ENCODE measurements at regions not wholly inside any gene's neighbourhood (a gene's known extent, or its start where the extent isn't known, plus 50 kb on each side); places are given as distances from the start of the nearest gene placed in this dataset.

DNA sequence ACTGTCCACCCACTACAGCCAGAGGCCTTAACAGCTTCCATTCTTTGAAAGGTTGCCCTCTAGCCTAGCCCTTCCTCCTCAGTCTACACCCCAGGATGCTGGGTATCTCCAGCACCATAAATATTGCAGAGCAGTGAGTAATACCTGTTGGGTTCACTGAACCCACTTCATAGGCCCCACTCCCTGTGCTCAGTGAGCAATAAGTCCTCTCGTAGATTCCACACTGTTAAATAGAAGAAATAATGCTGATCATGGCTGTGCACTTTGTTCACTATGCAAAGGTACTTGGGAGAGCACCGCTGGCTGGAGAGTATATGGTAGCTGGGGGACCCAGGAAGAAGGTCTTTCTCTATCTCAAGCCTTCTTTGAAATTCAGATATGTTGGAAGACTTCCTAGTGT, 87.3 kb downstream of the RSPH3 start:
- H3K9me1 ChIP-seq (ENCODE audit: control insufficient read depth, extremely low read depth, insufficient read depth, low read length) = no peaks in the 10 kb centered on the region
- H3K9me3 ChIP-seq (ENCODE audit: control insufficient read depth, low read depth, low read length) = no peaks in the 10 kb centered on the region
- dilution Hi-C loops (cut with MboI; ENCODE audit: extremely low pct_ligation_motif_present, low sequenced_read_pairs) = no loop called here
- no peak overlapping the region for H2AFZ ChIP-seq (ENCODE audit: control insufficient read depth, low read length)
- H3K4me2 ChIP-seq (ENCODE audit: control insufficient read depth, extremely low read depth, insufficient read depth, low read depth, low read length) = no peak overlapping the region
- DNase-seq (ENCODE audit: low read depth, low spot score) (no peak), FAIRE-seq (no peak)
- H3K27ac ChIP-seq (ENCODE audit: control insufficient read depth, insufficient read depth, low read length) = no peak overlapping the region
- H3K4me1 ChIP-seq (ENCODE audit: control insufficient read depth, extremely low read depth, insufficient read depth, low read length) = peaks cover 11% of the 10 kb centered on the region
- H3K27me3 ChIP-seq (ENCODE audit: control insufficient read depth, extremely low read depth, insufficient read depth, low read length) = no peaks in the 10 kb centered on the region
- H3K4me3 ChIP-seq (ENCODE audit: control insufficient read depth in 2 of 3, extremely low read depth in 1 of 3, insufficient read depth in 2 of 3, low read depth in 1 of 3, low read length in 3 of 3) = no peak overlapping the region
- no peaks in the 10 kb centered on the region for H3K36me3 ChIP-seq (ENCODE audit: control insufficient read depth in 2 of 2, extremely low read depth in 1 of 2, insufficient read depth in 2 of 2, low read length in 2 of 2)
- H4K20me1 ChIP-seq (ENCODE audit: control insufficient read depth, extremely low read depth, insufficient read depth, low read length) = no peaks in the 10 kb centered on the region
- no peak for TF ChIP-seq EZH2 (IDR thresholded peaks at IDR 0.05; ENCODE audit: low read length)
- TF ChIP-seq, protein P1, sequence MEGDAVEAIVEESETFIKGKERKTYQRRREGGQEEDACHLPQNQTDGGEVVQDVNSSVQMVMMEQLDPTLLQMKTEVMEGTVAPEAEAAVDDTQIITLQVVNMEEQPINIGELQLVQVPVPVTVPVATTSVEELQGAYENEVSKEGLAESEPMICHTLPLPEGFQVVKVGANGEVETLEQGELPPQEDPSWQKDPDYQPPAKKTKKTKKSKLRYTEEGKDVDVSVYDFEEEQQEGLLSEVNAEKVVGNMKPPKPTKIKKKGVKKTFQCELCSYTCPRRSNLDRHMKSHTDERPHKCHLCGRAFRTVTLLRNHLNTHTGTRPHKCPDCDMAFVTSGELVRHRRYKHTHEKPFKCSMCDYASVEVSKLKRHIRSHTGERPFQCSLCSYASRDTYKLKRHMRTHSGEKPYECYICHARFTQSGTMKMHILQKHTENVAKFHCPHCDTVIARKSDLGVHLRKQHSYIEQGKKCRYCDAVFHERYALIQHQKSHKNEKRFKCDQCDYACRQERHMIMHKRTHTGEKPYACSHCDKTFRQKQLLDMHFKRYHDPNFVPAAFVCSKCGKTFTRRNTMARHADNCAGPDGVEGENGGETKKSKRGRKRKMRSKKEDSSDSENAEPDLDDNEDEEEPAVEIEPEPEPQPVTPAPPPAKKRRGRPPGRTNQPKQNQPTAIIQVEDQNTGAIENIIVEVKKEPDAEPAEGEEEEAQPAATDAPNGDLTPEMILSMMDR (optimal IDR thresholded peaks at IDR 0.05 in 1 of 3, IDR thresholded peaks at IDR 0.05 in 1 of 3, conservative IDR thresholded peaks at IDR 0.05 in 1 of 3; ENCODE audit: extremely low read depth in 1 of 3, insufficient read depth in 2 of 3, low read length in 3 of 3) = no peak
- no peaks in the 10 kb centered on the region for H3K79me2 ChIP-seq (ENCODE audit: control insufficient read depth, insufficient read depth, low read length)
- no peak overlapping the region for H3K9ac ChIP-seq (ENCODE audit: control insufficient read depth, extremely low read depth, insufficient read depth, low read length)

DNA sequence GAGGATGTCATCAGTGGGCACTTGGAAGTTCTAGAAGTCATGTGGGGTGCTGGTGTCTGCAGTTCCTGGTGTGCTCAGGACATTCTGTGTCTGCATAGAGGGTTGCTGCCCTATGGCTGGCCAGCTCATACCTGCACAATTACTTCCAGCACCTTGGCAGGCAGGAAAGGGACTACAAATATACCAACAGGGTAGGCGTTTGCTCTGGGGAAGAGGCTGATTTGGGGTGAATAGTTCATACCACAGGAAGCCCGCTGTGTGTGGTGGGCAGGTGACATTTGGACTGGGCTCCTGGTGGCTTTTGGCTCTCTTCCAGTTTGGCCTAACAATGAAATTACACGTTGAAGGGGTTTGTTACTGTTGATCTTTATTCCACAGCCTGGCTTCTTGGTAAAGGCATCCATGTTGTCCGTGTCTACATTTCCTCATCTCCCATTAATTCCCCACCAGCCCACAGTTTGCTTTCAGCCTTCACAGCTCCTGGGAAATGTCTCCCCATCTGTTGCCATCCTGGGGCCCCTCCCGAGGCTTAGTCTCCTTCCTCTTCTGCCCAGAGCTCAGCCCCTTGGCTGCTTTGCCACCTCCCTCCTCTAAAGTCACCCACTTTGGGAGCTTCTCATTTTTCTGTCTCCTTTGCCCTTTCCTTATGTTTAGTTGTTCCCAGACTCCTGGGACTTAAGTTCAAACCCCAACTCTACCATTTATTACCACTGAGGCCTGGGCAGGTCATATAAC, 88.1 kb downstream of the RSPH3 start:
- H3K4me2 ChIP-seq (ENCODE audit: control insufficient read depth, extremely low read depth, insufficient read depth, low read depth, low read length) = no peak overlapping the region
- H3K27ac ChIP-seq (ENCODE audit: control insufficient read depth, insufficient read depth, low read length) = no peak overlapping the region
- H3K36me3 ChIP-seq (ENCODE audit: control insufficient read depth in 2 of 2, extremely low read depth in 1 of 2, insufficient read depth in 2 of 2, low read length in 2 of 2) = no peaks in the 10 kb centered on the region
- no peak for FAIRE-seq
- H2AFZ ChIP-seq (ENCODE audit: control insufficient read depth, low read length) = no peak overlapping the region
- no peaks in the 10 kb centered on the region for H4K20me1 ChIP-seq (ENCODE audit: control insufficient read depth, extremely low read depth, insufficient read depth, low read length)
- no peaks in the 10 kb centered on the region for H3K27me3 ChIP-seq (ENCODE audit: control insufficient read depth, extremely low read depth, insufficient read depth, low read length)
- no peaks in the 10 kb centered on the region for H3K9me3 ChIP-seq (ENCODE audit: control insufficient read depth, low read depth, low read length)
- no peak overlapping the region for H3K4me3 ChIP-seq (ENCODE audit: control insufficient read depth in 2 of 3, extremely low read depth in 1 of 3, insufficient read depth in 2 of 3, low read depth in 1 of 3, low read length in 3 of 3)
- TF ChIP-seq, protein P1 (optimal IDR thresholded peaks at IDR 0.05 in 1 of 3, IDR thresholded peaks at IDR 0.05 in 1 of 3, conservative IDR thresholded peaks at IDR 0.05 in 1 of 3; ENCODE audit: extremely low read depth in 1 of 3, insufficient read depth in 2 of 3, low read length in 3 of 3) = no peak
- no peak for TF ChIP-seq EZH2 (IDR thresholded peaks at IDR 0.05; ENCODE audit: low read length)
- no peak overlapping the region for H3K9ac ChIP-seq (ENCODE audit: control insufficient read depth, extremely low read depth, insufficient read depth, low read length)
- DNase-seq (ENCODE audit: low read depth, low spot score) = no peak
- no peaks in the 10 kb centered on the region for H3K79me2 ChIP-seq (ENCODE audit: control insufficient read depth, insufficient read depth, low read length)
- H3K9me1 ChIP-seq (ENCODE audit: control insufficient read depth, extremely low read depth, insufficient read depth, low read length) = no peaks in the 10 kb centered on the region
- peaks cover 11% of the 10 kb centered on the region for H3K4me1 ChIP-seq (ENCODE audit: control insufficient read depth, extremely low read depth, insufficient read depth, low read length)
- dilution Hi-C loops (cut with MboI; ENCODE audit: extremely low pct_ligation_motif_present, low sequenced_read_pairs) = no loop called here
